ENCODE measurements at regions not wholly inside any gene's neighbourhood (a gene's known extent, or its start where the extent isn't known, plus 50 kb on each side); places are given as distances from the start of the nearest gene placed in this dataset.
"Not testable (repeated sequence)": the region's sequence is repeated elsewhere in the genome, so short reads cannot be mapped to it uniquely, and the experiment has no call there.

DNA sequence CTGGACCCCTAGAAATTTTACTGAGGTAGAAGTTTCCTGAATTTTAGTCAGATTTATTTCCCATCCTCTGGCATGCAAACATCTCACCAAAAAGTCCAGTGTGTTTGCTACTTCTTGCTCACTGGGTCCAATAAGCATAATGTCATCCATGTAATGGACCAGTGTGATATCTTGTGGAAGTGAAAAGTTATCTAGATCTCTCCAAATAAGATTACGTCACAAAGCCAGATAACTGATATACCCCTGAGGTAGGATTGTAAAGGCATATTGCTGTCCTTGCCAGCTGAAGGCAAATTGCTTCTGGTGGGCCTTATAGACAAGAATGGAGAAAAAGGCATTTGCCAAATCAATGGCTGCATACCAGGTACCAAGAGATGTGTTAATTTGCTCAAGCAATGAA is 69.3 kb upstream of the EGFR start:
- TF ChIP-seq, protein P1, sequence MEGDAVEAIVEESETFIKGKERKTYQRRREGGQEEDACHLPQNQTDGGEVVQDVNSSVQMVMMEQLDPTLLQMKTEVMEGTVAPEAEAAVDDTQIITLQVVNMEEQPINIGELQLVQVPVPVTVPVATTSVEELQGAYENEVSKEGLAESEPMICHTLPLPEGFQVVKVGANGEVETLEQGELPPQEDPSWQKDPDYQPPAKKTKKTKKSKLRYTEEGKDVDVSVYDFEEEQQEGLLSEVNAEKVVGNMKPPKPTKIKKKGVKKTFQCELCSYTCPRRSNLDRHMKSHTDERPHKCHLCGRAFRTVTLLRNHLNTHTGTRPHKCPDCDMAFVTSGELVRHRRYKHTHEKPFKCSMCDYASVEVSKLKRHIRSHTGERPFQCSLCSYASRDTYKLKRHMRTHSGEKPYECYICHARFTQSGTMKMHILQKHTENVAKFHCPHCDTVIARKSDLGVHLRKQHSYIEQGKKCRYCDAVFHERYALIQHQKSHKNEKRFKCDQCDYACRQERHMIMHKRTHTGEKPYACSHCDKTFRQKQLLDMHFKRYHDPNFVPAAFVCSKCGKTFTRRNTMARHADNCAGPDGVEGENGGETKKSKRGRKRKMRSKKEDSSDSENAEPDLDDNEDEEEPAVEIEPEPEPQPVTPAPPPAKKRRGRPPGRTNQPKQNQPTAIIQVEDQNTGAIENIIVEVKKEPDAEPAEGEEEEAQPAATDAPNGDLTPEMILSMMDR (conservative IDR thresholded peaks at IDR 0.05 in 1 of 2, IDR thresholded peaks at IDR 0.05 in 1 of 2; ENCODE audit: low read depth in 1 of 2, low read length in 2 of 2): not testable (repeated sequence)
- not testable (repeated sequence) for TF ChIP-seq EZH2 (IDR thresholded peaks at IDR 0.05; ENCODE audit: low read length, missing control alignments)

All from fibroblast of lung (primary cell).